GM18517 (cell line): ENCODE measurements at regions not wholly inside any gene's neighbourhood (a gene's known extent, or its start where the extent isn't known, plus 50 kb on each side); places are given as distances from the start of the nearest gene placed in this dataset.

Experiments
- ATAC-seq: cut with Tn5 transposase; IDR thresholded peaks from one replicate; pipeline ENCODE4 v1.9.1; 2021; ENCODE audit warnings: mild to moderate bottlenecking, moderate library complexity; ENCODE audit not compliant: unreplicated experiment

DNA sequence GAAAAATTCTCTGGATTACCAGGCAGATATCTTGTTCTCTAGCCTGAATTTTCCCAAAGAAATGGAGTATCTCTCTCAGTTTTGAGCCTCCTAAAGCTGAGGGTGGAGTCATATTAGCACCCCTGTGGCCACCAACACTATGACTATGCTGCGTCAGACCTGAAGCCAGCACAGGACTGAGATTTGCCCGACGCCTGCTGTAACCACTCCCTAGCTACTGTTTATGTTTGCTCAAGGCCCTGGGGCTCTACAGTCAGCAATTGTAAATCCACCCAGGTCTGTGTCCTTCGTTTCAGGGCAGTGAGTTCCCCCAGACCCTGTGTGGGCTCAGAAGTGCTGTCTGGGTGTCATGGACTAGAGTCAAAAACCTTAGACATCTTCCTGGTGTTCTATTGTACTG is 61.4 kb downstream of the ZXDA start:
- no peak for ATAC-seq

DNA sequence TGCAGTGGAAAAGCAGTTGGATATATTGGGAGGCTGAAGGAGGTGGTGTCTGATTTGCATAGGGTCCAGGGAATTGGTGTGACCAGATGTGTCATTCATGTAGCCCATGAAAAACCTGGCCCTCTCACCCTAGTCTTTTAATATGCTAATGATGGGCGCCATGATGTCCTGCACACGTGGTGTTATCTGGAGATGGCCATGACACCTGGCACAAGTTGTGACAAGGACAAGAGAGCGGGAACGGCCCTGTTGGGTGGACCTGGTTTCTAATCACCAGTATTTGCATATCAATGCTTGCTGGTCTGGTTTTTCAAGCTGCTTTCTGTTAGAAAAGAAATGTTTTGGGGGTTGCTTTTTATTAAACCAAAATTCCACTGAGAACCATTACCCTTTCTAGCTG is 87.4 kb downstream of the ZXDA start:
- no peak for ATAC-seq

DNA sequence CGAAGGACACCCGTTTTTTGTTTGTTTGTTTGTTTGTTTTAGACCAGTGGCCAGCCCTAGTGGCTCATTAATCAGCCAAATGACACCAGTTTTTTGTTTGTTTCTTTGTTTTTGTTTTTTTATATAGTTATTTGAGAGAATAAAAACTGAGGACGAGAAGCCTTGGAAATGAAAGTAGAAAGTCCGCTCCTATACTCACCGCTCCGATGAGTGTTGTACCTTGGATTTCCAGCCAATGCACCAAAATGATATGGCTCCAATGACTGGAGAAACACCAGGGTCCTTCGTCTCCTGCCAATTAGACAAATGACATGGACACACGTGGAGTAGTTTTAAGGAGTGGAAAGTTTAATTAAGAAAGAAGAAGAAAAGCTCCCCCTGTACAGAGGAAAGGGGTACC is 87.9 kb downstream of the ZXDA start:
- no peak for ATAC-seq

DNA sequence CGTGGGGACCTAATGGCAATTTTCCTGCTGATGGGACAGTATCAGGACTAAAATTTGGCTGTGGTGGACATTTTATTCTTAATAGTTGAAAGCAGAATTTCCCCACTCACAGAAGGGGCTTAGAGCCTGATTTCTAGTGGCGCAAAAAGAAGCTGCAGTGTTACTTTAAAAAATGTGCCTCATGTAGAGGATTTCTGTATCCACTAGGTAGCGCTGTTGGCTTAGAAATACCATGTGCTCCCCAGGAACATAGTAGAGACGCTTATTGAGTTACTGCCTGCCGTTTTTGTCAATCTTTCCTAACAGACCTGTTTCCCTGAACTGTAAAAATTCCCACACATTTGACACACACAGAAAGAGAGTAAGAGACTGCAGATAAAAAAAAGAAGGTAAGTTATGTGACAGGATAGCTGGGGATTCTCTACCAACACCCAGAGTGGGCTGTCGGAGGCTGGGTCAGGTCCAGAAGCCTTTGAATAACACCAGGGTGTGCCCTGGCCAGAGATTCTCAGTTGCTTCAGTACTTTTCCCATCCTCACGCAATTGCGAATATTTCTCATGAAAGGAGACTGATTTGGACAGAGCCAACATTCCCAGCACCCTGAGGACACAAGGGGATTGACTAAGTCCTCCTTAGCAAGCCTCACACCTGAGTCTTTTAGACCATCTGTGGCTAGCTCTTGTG is 88.4 kb downstream of the ZXDA start:
- peak; percentile 67 for ATAC-seq

DNA sequence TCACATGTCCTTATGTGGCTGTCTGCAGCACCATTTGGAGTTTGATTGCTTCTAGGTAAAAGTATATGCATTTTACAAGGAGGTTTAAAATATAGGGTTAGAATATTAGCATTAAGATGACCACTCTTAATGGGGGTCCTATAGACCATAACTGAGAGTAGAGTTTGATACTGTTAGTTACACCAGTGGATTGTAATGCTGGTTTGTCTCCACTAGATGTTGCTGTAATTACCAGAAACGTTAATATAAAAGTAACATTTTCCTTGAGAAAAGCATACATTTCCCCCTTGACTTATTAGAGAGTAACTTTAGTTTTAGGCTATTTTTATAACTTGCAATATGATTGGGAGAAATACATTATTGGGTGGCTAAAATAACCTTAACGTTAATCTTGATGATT is 93.0 kb downstream of the ZXDA start:
- ATAC-seq: no peak

DNA sequence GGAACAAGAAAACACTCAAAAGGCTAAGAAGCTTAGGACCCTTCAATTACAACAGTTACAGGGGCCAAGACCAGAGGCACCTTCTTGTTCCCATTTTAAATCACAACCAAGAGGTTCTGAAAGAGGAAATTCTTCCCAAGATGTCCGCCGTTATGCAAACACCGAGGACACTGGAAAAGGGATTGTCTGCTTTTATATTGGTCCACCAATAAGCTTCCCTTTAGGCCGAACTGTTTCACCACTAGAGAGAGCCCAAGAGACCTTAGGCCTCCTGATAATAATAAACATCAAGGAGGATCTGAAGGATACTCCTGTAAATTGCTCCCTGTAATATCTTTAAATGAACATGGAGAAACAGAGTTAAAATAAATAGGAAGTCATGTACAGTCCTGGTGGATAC is 92.6 kb upstream of the NLRP2B start:
- no peak for ATAC-seq

DNA sequence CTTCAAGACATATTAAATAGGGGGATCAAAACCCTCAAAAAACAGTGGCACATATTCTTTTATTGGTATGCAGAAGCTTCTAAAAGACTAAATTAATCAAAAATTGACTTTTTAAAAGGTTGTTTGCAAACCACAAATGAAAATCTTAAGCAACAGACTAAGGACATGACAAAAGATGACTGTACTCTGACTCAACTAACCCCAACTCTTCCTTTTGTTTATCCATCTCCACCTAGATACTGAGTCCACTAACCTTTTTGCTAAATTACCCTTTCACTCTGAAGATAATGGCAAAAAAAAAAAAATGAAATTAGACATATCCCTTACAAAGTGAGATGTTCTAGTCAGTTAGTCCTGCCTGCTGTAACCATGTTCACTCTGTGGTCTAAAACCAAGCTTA is 91.6 kb upstream of the NLRP2B start:
- no peak for ATAC-seq

DNA sequence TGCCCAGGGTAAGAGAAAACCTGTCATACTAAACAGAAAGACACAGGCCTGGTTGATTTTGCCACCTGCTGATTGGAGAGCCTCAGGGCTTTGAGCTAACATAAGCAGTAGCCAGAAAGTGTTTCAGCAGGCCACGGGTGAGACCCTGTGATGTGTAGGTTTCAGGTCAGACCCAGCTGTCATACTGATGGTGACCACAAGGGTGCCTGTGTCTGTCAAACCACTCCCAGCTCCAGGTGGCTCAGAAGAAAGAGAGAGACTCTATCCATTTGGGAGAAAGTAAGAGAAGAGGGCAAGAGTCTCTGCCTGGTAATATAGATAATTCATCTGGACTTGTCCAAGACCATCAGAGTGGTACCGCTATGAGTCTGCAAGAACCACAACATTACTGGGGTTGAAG is 72.8 kb upstream of the NLRP2B start:
- no peak for ATAC-seq

DNA sequence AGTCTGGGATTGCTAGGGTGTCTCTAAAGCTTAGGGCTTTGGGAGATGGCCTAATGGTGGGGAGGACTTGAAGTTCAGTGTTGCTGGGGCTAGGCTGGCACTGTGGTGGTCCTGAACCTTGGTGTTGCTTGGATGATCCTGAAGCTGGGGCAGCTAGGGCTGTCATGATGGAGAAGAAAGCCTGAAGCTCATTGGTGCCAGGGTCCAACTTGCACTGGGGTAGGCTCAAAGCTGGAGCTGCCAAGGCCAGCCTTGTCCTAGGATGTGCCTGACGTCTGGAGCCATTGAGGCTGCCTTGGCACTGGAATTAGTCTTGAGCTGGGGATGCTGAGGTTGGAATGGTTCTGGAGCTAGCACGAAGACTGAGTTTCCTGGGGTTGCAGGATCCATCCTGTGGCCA is 61.0 kb upstream of the NLRP2B start:
- no peak for ATAC-seq

DNA sequence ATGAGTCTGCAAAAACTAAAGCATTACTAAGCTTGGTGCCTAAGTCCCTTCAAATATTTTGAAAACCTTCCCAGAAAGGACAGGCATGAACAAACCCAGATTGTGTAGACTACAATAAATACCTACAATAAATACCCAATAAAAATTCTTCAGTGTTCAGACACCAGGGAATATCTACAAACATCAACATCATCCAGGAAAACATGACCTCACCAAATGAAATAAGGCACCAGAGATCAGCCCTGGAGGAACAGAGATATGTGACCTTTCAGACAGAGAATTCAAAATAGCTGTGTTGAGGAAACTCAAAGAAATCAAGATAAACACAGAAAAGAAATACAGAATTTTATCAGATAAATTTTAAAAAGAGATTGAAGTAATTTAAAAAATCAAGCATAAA is 57.8 kb upstream of the NLRP2B start:
- ATAC-seq: no peak
